HG03571 (cell line): ENCODE measurements at regions not wholly inside any gene's neighbourhood (a gene's known extent, or its start where the extent isn't known, plus 50 kb on each side); places are given as distances from the start of the nearest gene placed in this dataset.
A peak's percentile ranks its signal among the peaks of the same experiment; 100 is the strongest.

Source experiments
- ATAC-seq: cut with Tn5 transposase; IDR thresholded peaks from one replicate; pipeline ENCODE4 v1.9.1; 2021; ENCODE audit not compliant: unreplicated experiment

GRCh38 chr13:105142556-105142955 is 1392.9 kb downstream of the EFNB2 start:
- no peak for ATAC-seq

DNA sequence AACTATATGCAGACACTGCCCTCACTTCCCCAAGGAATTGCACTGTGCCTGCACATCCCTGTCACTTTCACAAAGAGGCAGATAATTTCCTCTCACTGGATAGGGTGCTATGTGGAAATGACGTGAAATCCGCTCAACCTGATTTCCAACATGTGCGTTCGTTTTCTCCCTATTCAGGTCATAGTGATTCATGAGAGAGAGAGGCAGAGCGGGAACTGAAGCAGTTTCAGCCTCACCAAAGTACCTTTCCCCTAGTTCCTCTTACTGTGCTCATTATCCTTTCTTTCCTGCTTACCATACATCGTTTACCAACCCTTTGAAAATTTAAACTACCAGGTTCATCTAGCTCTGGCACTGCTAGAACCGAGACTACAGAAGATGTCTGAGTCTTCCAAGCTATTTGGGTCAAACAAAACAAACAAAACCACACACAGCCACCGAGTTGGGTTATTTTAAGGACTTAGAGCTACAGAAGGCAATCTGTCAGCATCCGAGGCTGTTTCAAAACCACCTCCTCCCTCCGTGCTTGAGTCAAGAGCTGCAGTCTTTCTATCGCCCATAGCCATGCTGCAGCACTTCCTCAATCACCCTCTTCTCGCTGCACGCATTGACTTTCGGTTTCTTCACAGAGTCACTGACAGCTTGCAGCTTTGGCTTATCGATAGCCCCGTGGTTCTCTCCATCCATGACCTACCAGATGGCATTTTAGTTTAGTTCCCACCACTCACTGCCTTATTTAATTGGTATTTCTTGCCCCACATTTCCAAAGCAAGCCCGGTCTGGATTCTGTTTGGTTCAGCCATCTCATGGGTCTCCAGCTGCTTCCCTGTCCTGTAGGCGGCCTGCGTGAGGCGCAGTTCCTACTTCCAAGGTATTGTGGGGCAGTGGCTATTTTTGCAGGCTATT is 1395.8 kb downstream of the EFNB2 start:
- ATAC-seq = peak; percentile 92

GRCh38 chr13:105139048-105139379 is 1396.4 kb downstream of the EFNB2 start:
- ATAC-seq = no peak

GRCh38 chr13:105135852-105136615 is 1399.4 kb downstream of the EFNB2 start:
- ATAC-seq = no peak

- ATAC-seq = no peak
These were observed 1407.7 kb downstream of the EFNB2 start for GRCh38 chr13:105127732-105128131.

DNA sequence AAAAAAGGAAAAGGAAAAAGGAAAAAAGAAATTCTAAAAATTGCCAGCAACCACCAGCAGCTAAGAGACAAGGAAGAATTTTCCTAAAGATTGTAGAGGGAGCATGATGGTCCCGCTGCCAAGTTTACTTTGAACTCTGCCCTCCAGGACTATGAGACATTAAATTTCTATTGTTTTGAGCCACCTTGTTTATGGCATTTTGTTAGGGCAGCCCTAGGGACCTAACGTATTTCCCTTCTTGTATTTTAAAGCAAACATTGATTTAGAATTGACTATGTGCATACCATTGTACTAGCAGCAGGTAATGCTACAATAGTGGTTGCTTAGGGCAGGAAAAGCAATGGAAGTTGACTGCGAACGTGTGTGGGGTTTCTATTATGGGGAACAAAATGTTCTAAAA is 1414.2 kb downstream of the EFNB2 start:
- no peak for ATAC-seq

DNA sequence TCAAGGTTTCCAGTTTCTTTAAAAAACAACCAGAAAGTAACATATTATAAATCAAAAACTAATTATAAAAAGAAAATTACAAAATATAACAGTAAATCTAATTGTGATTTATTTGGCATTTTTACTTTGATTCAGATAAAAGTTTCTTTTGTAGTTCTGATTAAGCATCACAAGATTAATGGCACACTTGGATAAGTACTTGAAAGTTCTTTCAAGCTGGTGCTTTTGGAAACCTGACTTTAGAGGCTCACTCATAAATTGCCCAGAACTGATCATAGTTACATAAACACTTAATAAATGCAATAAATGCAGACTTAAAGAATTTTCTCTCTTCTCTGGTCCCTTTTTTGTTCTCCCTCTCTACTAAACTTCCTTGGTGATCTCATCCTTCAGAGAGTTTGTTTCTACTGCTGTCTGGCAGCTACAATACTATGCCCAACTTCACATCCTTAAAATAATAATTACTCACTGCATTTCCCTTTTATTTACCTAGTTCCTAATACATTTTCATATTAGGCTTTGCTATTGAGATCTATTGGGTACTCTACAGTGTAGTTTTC is 1417.0 kb downstream of the EFNB2 start:
- no peak for ATAC-seq

DNA sequence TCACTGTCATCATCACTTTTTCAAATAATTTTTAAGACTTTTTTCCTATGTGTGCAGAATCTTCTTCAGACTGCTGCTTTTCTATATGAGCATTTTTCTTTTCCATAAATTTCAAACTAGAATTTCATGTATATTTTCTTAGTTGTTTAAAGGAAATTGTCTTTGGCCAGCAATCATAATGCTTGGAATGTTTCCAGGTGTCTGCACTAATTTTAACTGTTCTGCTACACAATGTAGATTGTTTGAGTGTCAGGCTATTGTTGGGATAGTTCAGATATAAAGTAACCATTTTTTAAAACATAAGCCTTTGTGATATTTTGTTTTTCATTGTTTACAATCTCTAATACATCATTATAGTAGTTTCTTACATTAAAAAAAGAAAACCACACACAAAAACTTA is 1418.5 kb downstream of the EFNB2 start:
- no peak for ATAC-seq

- ATAC-seq = no peak
These were observed 1422.9 kb downstream of the EFNB2 start for GRCh38 chr13:105112561-105112960.

DNA sequence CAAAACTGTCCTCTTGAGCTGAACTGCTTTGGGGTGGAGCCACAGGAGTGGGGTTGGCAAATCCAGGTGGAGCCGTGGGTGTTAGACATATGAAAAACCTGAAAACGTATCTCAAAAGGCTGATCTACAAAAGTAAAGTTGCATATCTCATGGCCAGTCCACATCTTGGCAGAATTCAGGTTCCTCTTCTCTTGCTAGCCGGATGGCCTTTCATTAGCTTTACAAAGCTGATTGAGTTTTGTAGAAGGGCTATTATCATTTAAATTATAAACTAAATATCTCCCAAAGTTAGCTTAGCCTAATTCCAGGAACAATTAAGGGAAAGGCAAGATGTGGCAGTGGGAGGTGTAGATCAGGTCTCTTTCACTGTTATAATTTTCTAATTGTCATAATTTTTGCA is 1427.7 kb downstream of the EFNB2 start:
- no peak for ATAC-seq

DNA sequence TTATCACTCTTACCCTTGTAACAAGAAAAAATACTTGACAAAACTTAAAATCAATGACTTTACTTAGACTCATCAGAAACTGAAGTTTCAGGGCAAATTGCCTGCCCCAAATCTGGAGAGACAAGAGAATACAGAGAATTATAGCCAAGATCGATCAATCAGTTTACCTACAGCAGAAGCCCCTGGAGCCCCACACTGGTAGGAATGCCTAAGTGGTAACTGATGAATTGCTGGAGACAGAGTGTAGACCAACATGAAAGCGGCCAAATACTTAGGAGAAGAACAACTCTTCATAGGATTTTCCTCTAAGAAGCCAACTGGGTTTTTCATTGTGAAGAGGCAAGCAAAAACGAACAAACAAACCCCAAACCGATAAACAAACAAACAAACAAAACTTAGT is 1430.0 kb downstream of the EFNB2 start:
- ATAC-seq = no peak

DNA sequence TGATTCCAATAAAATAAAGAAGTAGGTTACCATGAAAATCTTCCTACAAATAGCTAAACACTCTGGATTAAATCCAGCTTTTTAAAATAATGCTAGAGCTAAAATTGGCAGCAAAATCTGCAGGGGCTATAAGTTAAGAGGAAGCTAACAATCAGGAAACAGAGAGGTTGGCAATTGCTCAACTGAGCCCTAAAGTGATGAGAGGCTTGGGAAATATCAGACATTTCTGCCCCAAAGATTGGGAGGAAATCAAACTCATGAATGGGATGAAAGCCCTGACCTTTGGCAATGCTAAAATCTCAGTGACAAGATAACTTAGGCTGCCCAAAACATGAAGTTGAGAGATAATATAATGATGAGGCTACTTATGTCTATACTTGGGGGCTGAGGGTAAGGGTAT is 1437.9 kb downstream of the EFNB2 start:
- ATAC-seq = no peak

GRCh38 chr13:105089858-105090643 is 1445.4 kb downstream of the EFNB2 start:
- no peak for ATAC-seq

GRCh38 chr13:105087945-105088344 is 1447.5 kb downstream of the EFNB2 start:
- no peak for ATAC-seq

DNA sequence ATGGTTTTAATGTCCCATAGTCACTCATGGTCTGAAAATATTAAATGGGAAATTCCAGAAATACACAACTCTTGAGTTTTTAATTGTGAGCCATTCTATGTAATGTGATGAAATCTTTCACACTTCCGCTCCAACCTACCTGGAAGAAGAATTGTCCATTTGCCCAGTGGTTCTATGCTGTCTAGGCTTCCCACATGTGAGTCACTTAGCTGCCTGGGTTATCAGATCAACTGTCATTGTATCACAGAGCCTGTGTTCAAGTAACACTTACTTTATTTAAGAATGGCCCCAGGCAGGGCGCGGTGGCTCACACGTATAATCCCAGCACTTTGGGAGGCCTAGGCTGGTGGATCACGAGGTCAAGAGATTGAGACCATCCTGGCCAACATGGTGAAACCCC is 1450.5 kb downstream of the EFNB2 start:
- ATAC-seq = no peak

GRCh38 chr13:105083992-105084391 is 1451.5 kb downstream of the EFNB2 start:
- ATAC-seq = no peak

- ATAC-seq = no peak
These were observed 1460.7 kb downstream of the EFNB2 start for GRCh38 chr13:105074755-105075154.

- ATAC-seq = no peak
These were observed 1462.4 kb downstream of the EFNB2 start for GRCh38 chr13:105073041-105073440.

GRCh38 chr13:105070452-105070851 is 1465.0 kb downstream of the EFNB2 start:
- no peak for ATAC-seq

DNA sequence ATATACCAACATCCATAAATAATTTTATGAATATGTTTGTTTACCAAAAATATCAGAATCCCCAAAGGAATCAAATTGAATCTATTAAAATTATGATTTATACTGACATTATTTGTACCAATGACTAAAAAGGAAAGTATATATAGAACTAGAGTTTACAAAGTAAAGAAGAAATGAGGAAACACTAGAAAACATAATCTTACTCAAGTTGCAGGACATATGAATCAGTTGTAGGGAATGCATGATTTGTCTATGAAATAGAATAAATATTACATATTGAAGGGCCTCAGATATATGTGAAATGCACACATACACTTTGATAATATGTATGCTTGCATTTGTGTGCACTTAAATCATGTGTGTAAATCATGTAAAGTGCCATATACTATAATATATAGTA is 1466.4 kb downstream of the EFNB2 start:
- ATAC-seq = no peak

- ATAC-seq = no peak
These were observed 1471.8 kb downstream of the EFNB2 start for GRCh38 chr13:105063676-105064075.
